Lower leg skin (tissue), 3 donors: ENCODE measurements at regions not wholly inside any gene's neighbourhood (a gene's known extent, or its start where the extent isn't known, plus 50 kb on each side); places are given as distances from the start of the nearest gene placed in this dataset.

Source experiments
- CTCF ChIP-seq, 3 donors: fragments of 450-650 bp; IDR thresholded peaks; one replicate each; pipeline ENCODE4 v1.5.1; 2016; ENCODE audit warnings: antibody characterized with exemption in 3 of 3, mild to moderate bottlenecking in 3 of 3, moderate library complexity in 2 of 3
- POLR2A ChIP-seq, 2 donors: fragments of 450-650 bp; IDR thresholded peaks; one replicate each; pipeline ENCODE4 v1.6.1; 2016 to 2017; ENCODE audit warnings: antibody characterized with exemption in 2 of 2, mild to moderate bottlenecking in 1 of 2, moderate library complexity in 1 of 2

GRCh38 chr6:85368631-85369030 lies 81.3 kb upstream of the NT5E start:
- TF ChIP-seq CTCF (IDR thresholded peaks at IDR 0.05) (no peak), POLR2A (IDR thresholded peaks at IDR 0.05) (no peak)
